ENCODE measurements at regions not wholly inside any gene's neighbourhood (a gene's known extent, or its start where the extent isn't known, plus 50 kb on each side); places are given as distances from the start of the nearest gene placed in this dataset.

GRCh38 chr2:145064511-145064910 is 544.6 kb upstream of the ZEB2 start:
- TF ChIP-seq CTCF (IDR thresholded peaks at IDR 0.05 in 2 of 3, conservative IDR thresholded peaks at IDR 0.05 in 1 of 3; ENCODE audit: borderline replicate concordance in 1 of 3, insufficient read depth in 1 of 3, low read depth in 2 of 3, low read length in 2 of 3) (no peak), SIN3A (IDR thresholded peaks at IDR 0.05; ENCODE audit: low read depth) (no peak), REST (IDR thresholded peaks at IDR 0.05; ENCODE audit: low read depth) (no peak), POLR2A (IDR thresholded peaks at IDR 0.05; ENCODE audit: borderline replicate concordance, extremely low read depth, insufficient read depth, insufficient read length) (no peak), SRF (IDR thresholded peaks at IDR 0.05; ENCODE audit: low read depth) (no peak)
